Activated CD8-positive, alpha-beta T cell treated with anti-CD3 and anti-CD28 coated beads for 36 hours (primary cell): ENCODE measurements at regions not wholly inside any gene's neighbourhood (a gene's known extent, or its start where the extent isn't known, plus 50 kb on each side); places are given as distances from the start of the nearest gene placed in this dataset.

ENCODE experiments used
- ATAC-seq: fragments of 200-7000 bp; cut with Tn5 transposase; one replicate; pipeline ENCODE4 v1.10.0; 2021; ENCODE audit warnings: mild to moderate bottlenecking, moderate library complexity
- CTCF ChIA-PET: fragments of 350-600 bp; sonication (Branson Sonifier 250); formaldehyde crosslinking; loops from one replicate; lab custom pipeline; 2021; ENCODE audit warnings: antibody characterized with exemption; lab: Charles Lee
- POLR2A ChIA-PET: fragments of 350-600 bp; sonication (Branson Sonifier 250); formaldehyde crosslinking; loops from one replicate; lab custom pipeline; 2021; ENCODE audit warnings: antibody characterized with exemption; lab: Charles Lee
- DNase-seq: peaks from one replicate; pipeline ENCODE4 v3.0.0-alpha.2; 2020
- H3K27ac Mint-ChIP-seq: one replicate; pipeline ENCODE4 v1.8.0; 2021; ENCODE audit warnings: mild to moderate bottlenecking, mixed read lengths
- H3K27me3 Mint-ChIP-seq: one replicate; pipeline ENCODE4 v1.8.0; 2021; ENCODE audit warnings: mixed read lengths
- H3K36me3 Mint-ChIP-seq: one replicate; pipeline ENCODE4 v1.8.0; 2021; ENCODE audit warnings: low read depth, mixed read lengths
- H3K4me1 Mint-ChIP-seq: one replicate; pipeline ENCODE4 v1.8.0; 2021; ENCODE audit warnings: low read depth, mixed read lengths
- H3K4me3 Mint-ChIP-seq: one replicate; pipeline ENCODE4 v1.8.0; 2021; ENCODE audit warnings: mild to moderate bottlenecking, moderate library complexity, mixed read lengths
- H3K9me3 Mint-ChIP-seq: one replicate; pipeline ENCODE4 v1.8.0; 2021; ENCODE audit warnings: mixed read lengths
- intact Hi-C: fragments of 100-400 bp; cut with micrococcal nuclease; formaldehyde crosslinking; loops from one replicate; pipeline ENCODE4 v1.10.0; 2022
- TF ChIP-seq, protein P1 (sequence below): fragments of 200-600 bp; IDR thresholded peaks from one replicate; pipeline ENCODE4 v1.8.0; 2022; ENCODE audit warnings: antibody characterized with exemption, mild to moderate bottlenecking

DNA sequence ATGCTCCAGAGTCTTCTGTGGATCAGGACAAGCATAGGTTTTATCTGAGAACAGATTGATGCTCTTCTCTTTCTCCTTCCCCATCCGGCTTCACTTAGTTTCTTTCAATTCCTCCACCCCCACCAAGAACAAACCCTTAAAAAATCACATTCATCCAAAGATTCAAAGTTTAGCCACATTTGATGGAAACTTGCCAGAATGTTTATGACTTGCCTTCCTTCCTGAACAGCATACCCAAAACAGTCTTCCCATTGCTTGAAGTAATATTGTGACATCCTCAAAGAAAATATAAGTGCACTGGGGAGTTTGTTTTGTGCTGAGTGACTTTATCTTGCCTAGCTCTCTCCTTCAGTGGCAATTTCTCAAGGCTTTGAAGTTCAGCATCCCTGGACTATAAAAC, 83.0 kb downstream of the MAGEB17 start:
- Mint-ChIP-seq H3K4me1 (no peaks in the 10 kb centered on the region), H3K27me3 (no peaks in the 10 kb centered on the region), H3K9me3 (no peaks in the 10 kb centered on the region), H3K4me3 (no peak overlapping the region), H3K36me3 (no peaks in the 10 kb centered on the region), H3K27ac (no peak overlapping the region)
- ChIA-PET CTCF (no interaction called here), POLR2A (no interaction called here)
- TF ChIP-seq, protein P1, sequence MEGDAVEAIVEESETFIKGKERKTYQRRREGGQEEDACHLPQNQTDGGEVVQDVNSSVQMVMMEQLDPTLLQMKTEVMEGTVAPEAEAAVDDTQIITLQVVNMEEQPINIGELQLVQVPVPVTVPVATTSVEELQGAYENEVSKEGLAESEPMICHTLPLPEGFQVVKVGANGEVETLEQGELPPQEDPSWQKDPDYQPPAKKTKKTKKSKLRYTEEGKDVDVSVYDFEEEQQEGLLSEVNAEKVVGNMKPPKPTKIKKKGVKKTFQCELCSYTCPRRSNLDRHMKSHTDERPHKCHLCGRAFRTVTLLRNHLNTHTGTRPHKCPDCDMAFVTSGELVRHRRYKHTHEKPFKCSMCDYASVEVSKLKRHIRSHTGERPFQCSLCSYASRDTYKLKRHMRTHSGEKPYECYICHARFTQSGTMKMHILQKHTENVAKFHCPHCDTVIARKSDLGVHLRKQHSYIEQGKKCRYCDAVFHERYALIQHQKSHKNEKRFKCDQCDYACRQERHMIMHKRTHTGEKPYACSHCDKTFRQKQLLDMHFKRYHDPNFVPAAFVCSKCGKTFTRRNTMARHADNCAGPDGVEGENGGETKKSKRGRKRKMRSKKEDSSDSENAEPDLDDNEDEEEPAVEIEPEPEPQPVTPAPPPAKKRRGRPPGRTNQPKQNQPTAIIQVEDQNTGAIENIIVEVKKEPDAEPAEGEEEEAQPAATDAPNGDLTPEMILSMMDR, result no peak
- intact Hi-C loops, result no loop called here
- no peak for DNase-seq
- no peak for ATAC-seq

DNA sequence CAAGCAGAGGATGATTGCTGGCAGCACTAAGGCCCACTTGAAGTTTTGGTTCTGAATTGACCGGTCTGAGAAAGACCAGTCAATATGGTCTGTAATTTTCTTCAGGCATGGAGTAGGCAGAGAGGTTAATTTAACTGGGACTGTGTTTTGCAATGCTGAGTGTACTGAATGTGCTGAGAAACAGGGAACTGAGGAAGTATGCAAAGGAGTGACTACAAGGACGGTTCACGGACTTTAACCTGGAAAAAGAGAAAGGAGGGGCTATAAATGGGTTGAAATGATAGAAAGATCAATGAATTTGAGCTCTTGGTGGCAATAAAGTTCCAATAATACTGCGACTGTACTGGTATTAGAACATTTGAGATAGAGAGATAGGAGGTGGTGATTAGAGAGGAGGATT, 84.5 kb downstream of the MAGEB17 start:
- ATAC-seq, result no peak
- CTCF ChIA-PET, result no interaction called here
- no peak overlapping the region for H3K4me3 Mint-ChIP-seq

DNA sequence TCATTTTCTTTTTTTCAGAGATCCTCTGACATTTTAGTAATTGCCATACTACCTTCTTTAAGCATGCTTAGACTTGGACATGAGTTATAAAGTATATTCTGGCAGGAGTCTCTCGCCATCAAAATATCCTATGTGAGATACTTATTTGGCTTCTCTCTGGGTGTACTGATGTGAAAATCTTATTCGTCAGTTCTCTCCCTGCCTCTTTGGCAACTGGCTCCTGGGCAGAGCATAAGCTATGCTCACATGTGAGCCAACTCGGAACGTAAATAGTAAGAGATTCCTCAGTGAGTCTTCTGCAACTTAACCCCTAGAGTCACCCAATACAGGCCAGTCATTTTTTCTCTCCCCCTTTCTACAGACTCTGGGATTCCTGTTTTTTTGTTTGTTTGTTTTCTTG, 91.6 kb downstream of the MAGEB17 start:
- no peaks in the 10 kb centered on the region for H3K4me1 Mint-ChIP-seq
- TF ChIP-seq, protein P1, result no peak
- no peaks in the 10 kb centered on the region for H3K9me3 Mint-ChIP-seq
- ChIA-PET CTCF (no interaction called here), POLR2A (no interaction called here)
- intact Hi-C loops, result no loop called here
- H3K36me3 Mint-ChIP-seq, result no peaks in the 10 kb centered on the region
- no peak overlapping the region for H3K4me3 Mint-ChIP-seq
- no peak overlapping the region for H3K27ac Mint-ChIP-seq
- no peak for ATAC-seq
- H3K27me3 Mint-ChIP-seq, result peaks cover 3% of the 10 kb centered on the region
- DNase-seq, result no peak

More for the DNA sequence above, 84.5 kb downstream of the MAGEB17 start:
- intact Hi-C loops, result no loop called here
- Mint-ChIP-seq H3K27ac (no peak overlapping the region), H3K36me3 (no peaks in the 10 kb centered on the region), H3K27me3 (no peaks in the 10 kb centered on the region), H3K4me1 (no peaks in the 10 kb centered on the region), H3K9me3 (no peaks in the 10 kb centered on the region)
- DNase-seq, result no peak
- TF ChIP-seq, protein P1, result no peak
- POLR2A ChIA-PET, result no interaction called here

DNA sequence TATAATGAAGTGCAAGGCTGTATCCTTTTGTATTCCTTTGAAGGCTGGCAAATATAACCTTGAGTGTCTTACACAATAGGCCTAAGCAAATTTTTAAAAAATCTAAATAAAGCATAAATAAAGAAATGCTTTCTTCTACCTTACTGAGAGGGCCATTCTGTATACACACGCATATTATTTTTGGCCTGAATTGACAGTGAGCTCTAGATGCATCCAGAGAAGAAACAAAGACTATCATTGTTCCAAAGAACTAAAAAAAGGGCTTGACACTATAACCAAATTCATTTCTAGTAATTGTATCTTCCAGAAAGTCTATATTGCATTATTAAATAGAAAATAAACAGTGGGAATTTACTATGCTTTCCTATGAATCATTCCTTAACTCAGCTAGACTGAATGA, 100.2 kb downstream of the MAGEB17 start:
- intact Hi-C loops, result no loop called here
- DNase-seq (no peak), ATAC-seq (no peak)
- H3K9me3 Mint-ChIP-seq, result no peaks in the 10 kb centered on the region
- H3K4me1 Mint-ChIP-seq, result no peaks in the 10 kb centered on the region
- no peak overlapping the region for H3K4me3 Mint-ChIP-seq
- H3K27me3 Mint-ChIP-seq, result no peaks in the 10 kb centered on the region
- no peak overlapping the region for H3K27ac Mint-ChIP-seq
- no peaks in the 10 kb centered on the region for H3K36me3 Mint-ChIP-seq
- CTCF ChIA-PET, result no interaction called here
- TF ChIP-seq, protein P1, result no peak
- POLR2A ChIA-PET, result no interaction called here

DNA sequence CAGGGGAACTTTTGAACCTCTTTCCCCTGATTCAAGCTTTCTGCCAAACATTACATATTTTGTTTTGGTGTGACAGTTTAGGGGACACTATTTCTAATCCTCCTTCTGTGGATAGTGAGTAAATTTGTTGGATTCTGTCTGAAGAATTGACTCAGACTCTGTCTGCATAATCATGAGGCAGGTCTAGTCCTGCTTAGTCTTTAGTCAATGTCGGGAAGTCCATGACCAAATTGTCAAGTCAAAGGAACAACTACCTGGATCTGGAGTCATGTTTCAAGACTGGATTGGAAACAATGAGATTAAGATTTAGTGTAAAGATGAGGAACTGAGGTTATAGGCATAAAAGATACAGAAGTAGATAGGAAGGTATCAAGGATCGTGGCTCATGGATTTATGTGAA, 100.9 kb downstream of the MAGEB17 start:
- H3K4me3 Mint-ChIP-seq, result no peak overlapping the region
- POLR2A ChIA-PET, result no interaction called here

More for the DNA sequence above, 100.9 kb downstream of the MAGEB17 start:
- no peak overlapping the region for H3K27ac Mint-ChIP-seq
- TF ChIP-seq, protein P1, result no peak
- DNase-seq (no peak), ATAC-seq (no peak)
- no peaks in the 10 kb centered on the region for H3K4me1 Mint-ChIP-seq
- no peaks in the 10 kb centered on the region for H3K27me3 Mint-ChIP-seq
- H3K9me3 Mint-ChIP-seq, result no peaks in the 10 kb centered on the region
- CTCF ChIA-PET, result no interaction called here
- intact Hi-C loops, result no loop called here
- no peaks in the 10 kb centered on the region for H3K36me3 Mint-ChIP-seq
